ENCODE measurements at regions not wholly inside any gene's neighbourhood (a gene's known extent, or its start where the extent isn't known, plus 50 kb on each side); places are given as distances from the start of the nearest gene placed in this dataset.

GRCh38 chr11:11189506-11189905, 163.5 kb downstream of the CSNK2A3 start:
- Histone ChIP-seq H3K4me3 (ENCODE audit: low read depth, low read length) (no peak overlapping the region), H3K27me3 (ENCODE audit: control insufficient read depth, insufficient read depth, low read length) (no peaks in the 10 kb centered on the region), H3K36me3 (ENCODE audit: control insufficient read depth, insufficient read depth, low read length) (no peaks in the 10 kb centered on the region)
- DNase-seq (ENCODE audit: low read depth) = no peak
- no peak for FAIRE-seq
- TF ChIP-seq CTCF (IDR thresholded peaks at IDR 0.05; ENCODE audit: insufficient read depth, low read length, severe bottlenecking) = no peak

GRCh38 chr11:11186249-11186648, 166.8 kb downstream of the CSNK2A3 start:
- Histone ChIP-seq H3K4me3 (ENCODE audit: low read depth, low read length) (no peak overlapping the region), H3K27me3 (ENCODE audit: control insufficient read depth, insufficient read depth, low read length) (no peaks in the 10 kb centered on the region), H3K36me3 (ENCODE audit: control insufficient read depth, insufficient read depth, low read length) (no peaks in the 10 kb centered on the region)
- no peak for FAIRE-seq
- TF ChIP-seq CTCF (IDR thresholded peaks at IDR 0.05; ENCODE audit: insufficient read depth, low read length, severe bottlenecking) = no peak
- no peak for DNase-seq (ENCODE audit: low read depth)

GRCh38 chr11:11182261-11182660, 170.8 kb downstream of the CSNK2A3 start:
- no peak for TF ChIP-seq CTCF (IDR thresholded peaks at IDR 0.05; ENCODE audit: insufficient read depth, low read length, severe bottlenecking)
- Histone ChIP-seq H3K27me3 (ENCODE audit: control insufficient read depth, insufficient read depth, low read length) (no peaks in the 10 kb centered on the region), H3K36me3 (ENCODE audit: control insufficient read depth, insufficient read depth, low read length) (no peaks in the 10 kb centered on the region), H3K4me3 (ENCODE audit: low read depth, low read length) (no peak overlapping the region)
- DNase-seq (ENCODE audit: low read depth) (no peak), FAIRE-seq (no peak)

GRCh38 chr11:11178671-11179638, 174.1 kb downstream of the CSNK2A3 start:
- Histone ChIP-seq H3K4me3 (ENCODE audit: low read depth, low read length) (no peak overlapping the region), H3K36me3 (ENCODE audit: control insufficient read depth, insufficient read depth, low read length) (no peaks in the 10 kb centered on the region), H3K27me3 (ENCODE audit: control insufficient read depth, insufficient read depth, low read length) (no peaks in the 10 kb centered on the region)
- TF ChIP-seq CTCF (IDR thresholded peaks at IDR 0.05; ENCODE audit: insufficient read depth, low read length, severe bottlenecking) = no peak
- DNase-seq (ENCODE audit: low read depth) = peak; percentile 70
- FAIRE-seq = no peak

- DNase-seq (ENCODE audit: low read depth) (no peak), FAIRE-seq (no peak)
These were observed 175.8 kb downstream of the CSNK2A3 start for GRCh38 chr11:11177156-11177808.

More at GRCh38 chr11:11177156-11177808, 175.8 kb downstream of the CSNK2A3 start:
- no peaks in the 10 kb centered on the region for H3K27me3 ChIP-seq (ENCODE audit: control insufficient read depth, insufficient read depth, low read length)
- H3K4me3 ChIP-seq (ENCODE audit: low read depth, low read length) = no peak overlapping the region
- no peaks in the 10 kb centered on the region for H3K36me3 ChIP-seq (ENCODE audit: control insufficient read depth, insufficient read depth, low read length)
- no peak for TF ChIP-seq CTCF (IDR thresholded peaks at IDR 0.05; ENCODE audit: insufficient read depth, low read length, severe bottlenecking)

Data from bronchial epithelial cell (primary cell).